DND-41 (cell line): ENCODE measurements at regions not wholly inside any gene's neighbourhood (a gene's known extent, or its start where the extent isn't known, plus 50 kb on each side); places are given as distances from the start of the nearest gene placed in this dataset.

Experiments used
- CTCF ChIP-seq: IDR thresholded peaks from 2 replicates; pipeline ENCODE4 v1.5.1; 2012; ENCODE audit warnings: borderline replicate concordance, low read length, moderate library complexity, mild to moderate bottlenecking; ENCODE audit not compliant: poor library complexity, severe bottlenecking; ENCODE audit errors: extremely low read depth
- EZH2 ChIP-seq: IDR thresholded peaks from 3 replicates; pipeline ENCODE4 v1.6.1; 2012; ENCODE audit warnings: borderline replicate concordance, low read depth, mild to moderate bottlenecking, moderate library complexity, low read length, inconsistent platforms; ENCODE audit not compliant: severe bottlenecking

- TF ChIP-seq EZH2 (no peak), CTCF (no peak)
These were observed 78.5 kb upstream of the SNTG2 start for GRCh38 chr2:871926-872680.
